T-helper 1 cell treated with Interleukin-12 subunit alpha and Interleukin-12 subunit beta and Interleukin-4 antibody, amounts not matched to agents 30 ng/mL and 1 ng/mL, for 36 hours (primary cell): ENCODE measurements at regions not wholly inside any gene's neighbourhood (a gene's known extent, or its start where the extent isn't known, plus 50 kb on each side); places are given as distances from the start of the nearest gene placed in this dataset.
"Not testable (repeated sequence)": the region's sequence is repeated elsewhere in the genome, so short reads cannot be mapped to it uniquely, and the experiment has no call there.

Experiments
- intact Hi-C: fragments of 100-400 bp; cut with micrococcal nuclease; formaldehyde crosslinking; loops from one replicate; pipeline ENCODE4 v1.15.1; 2024

DNA sequence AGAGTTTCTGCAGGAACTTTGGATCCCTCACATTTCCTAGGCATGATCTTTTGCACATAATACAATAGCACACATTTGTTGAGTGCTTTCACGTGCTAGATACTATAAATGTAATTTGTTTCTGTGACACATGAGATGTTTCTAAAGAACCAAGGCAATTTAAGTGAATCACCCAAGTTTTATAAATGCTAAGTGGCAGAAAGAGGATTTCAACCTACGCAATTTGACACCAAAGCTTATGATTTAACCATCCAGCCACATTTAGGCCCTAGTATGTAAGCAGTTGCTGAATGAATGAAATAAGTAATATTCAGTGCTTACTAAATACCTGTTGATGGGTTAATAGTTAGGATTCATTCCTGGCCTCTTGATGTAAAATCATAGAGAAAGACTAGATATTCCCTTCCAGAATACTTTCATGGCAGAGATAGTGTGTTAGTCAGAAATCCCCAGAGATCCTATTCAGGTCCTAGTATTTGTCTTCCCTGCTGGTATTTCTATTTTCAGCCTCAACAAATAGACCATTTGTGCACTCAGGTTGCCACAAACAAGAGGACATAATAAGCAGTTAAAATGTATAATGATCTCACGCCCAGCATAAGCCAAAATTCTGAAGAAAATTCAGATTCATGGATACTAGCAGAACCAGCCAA, 572.6 kb downstream of the IPMK start:
- intact Hi-C loops: no loop called here

DNA sequence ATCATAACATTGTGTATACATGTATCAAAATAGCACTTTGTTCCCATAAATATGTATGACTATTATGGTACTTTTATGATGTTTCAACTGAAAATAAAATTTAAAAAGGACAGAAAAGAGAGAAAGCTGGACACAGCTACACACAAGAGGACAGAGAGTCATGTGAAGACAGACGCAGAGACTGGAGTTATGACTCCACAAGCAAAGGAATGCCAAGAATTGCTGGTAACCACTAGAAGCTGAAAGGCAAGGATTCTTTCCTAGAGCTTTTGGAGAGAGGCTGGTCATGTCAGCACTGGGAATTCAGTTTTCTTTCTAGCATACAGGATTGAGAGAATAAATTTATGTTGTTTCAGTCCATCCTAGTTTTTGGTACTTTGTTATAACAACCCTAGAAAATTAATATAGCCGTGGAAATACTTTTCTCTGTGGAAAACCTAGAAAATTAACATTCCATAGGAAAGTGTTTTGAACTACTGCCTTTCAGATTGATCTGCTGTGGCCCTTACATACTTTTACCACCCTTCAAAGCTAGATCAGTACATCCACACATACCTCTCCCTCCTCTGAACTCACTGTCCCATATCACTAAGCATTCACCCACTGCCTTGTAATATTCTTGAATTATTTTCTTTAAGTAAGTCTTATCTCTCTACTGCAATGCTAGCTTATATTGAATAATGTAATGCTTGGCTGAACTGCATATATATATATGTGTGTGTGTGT, 575.3 kb downstream of the IPMK start:
- intact Hi-C loops: no loop called here

DNA sequence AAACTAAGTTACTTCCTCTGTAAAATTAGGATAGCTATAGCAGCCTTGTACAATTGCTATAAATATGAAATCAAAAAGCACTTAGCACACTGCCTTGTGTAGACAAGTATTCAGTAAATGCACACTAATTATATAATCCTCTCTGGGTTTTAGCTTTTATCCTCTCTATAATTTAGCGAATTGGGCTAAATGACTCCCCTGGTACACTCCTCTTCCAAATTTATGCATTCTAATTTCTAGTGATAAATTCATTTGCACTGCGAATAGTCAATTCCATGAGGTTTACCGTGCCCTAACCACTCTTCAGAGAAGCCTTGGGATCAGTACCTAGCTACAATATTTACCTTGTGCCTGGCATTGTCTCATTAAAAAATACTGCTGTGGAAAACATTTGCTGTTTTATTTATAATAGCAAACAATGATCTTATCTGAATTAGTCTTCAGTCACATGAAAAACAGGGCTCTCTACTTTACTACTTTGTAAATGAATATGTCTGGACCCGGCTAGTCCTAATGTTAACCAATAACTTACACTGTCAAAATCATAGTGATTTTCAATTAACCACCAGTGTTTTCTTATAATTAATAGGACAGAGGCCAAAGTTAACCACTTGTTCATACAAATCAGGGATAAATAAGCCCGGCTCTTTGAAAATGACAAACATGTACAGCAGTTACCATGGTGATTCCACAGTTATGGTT, 577.9 kb downstream of the IPMK start:
- intact Hi-C loops: no loop called here

DNA sequence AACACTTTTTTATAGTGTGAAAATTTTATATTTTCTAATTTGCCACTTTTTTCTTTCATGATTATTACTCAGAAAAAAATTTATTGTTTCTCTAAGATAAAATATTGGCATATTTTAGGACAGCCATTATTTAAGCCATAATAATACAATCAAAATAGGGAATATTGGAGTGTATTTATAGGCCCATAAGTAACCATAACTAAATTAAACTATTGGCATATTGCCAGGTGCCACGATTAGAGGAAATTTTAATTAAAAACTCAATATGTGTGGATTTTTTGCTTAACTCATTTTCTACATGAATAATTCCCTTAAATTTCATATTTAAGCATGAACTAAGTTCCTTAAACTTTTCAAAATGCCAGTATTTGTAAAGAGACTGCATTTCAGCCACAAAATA, 587.8 kb downstream of the IPMK start:
- intact Hi-C loops: no loop called here

DNA sequence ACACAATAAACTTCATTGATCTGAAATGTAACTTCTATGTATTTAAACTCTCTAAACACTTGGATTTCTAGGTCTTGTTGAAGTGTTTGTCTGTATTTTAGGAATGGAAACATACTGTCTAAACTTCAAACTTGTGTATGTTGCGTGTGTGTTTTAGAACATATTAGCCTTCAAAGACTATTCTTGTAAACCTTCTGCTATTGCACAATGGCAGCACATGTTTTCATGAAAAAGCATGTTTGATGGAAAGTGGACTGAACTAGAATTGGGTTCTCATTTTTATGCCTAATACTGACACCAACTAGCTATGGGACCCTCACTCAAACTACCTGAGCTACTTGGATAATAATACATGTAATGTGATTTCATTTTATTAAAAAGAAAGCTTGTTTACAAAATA, 592.6 kb downstream of the IPMK start:
- intact Hi-C loops: no loop called here

DNA sequence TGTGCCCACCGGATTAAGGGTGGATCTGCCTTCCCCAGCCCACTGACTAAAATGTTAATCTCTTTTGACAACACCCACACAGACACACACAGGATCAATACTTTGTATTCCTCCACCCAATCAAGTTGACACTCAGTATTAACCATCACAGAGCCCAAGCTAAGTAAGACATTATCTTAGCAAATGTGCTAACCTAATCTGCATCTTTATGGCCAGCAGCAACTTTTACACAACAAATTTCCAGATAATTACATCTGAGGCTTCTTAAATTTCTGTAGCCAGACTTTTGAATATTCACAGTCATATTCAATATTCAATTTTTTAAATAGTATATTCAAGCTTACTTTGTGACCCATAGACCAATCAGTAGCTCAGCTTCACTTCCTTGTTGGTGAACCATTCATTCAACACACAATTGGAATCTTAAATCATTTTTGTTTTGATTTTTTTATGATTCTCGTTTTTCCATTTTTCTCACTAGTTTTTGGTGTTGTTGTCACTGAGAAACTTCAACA, 594.2 kb downstream of the IPMK start:
- intact Hi-C loops: no loop called here

DNA sequence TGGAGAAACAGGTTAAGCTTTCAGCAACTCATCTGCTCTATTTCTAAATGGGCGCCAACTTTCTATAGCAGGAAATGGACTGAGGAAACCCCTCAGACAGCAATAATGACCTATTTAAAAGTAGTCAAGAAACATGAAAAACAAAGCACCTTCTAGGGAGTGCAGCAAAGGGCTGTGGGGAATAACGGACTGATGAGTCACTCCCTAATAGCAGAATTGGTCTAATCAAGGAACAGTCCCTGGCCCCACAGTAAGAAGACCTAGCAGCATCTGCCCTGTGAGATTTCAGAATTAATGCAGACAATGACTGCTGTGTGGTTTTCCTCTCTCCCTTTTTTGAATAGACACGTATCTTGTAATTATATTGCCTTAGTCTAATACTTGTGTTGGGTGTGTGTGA, 602.9 kb downstream of the IPMK start:
- intact Hi-C loops: no loop called here

DNA sequence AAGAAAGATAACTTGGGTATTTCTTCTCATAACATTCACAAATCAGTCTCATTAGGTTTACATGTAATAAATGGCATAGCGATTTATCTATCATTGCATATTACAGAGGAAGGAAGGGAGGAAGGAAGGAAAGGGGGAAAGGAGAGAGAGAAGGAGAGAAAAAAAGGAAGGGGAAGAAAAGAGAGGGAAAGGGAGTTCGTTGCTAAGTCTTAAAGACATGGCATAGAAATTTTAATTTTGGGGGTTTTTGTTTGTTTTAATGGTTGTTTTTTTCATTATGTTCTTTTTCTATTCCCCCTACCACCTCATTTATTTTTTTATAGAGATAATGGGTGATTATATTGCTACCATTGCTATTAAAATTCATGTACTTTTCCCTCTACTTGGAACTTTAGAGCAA, 604.3 kb downstream of the IPMK start:
- intact Hi-C loops: no loop called here

DNA sequence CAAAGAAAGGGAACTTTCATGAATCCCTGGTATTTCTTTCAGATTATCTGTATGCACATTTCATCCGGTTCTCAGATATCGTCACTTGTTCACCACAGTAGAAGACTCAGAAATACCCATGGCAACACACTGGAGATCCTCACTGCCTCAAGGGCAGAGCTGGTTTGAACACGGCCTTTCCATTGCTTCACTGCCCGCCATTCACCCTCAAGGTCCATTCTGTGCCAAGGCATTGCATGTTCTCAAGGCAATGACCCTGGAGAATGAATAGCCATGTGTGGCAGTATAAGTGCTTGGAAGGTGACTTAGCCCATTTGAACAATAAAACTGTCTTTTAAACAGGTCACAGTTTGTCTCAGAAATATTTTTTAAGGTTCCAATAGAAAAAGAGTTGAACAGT, 606.5 kb downstream of the IPMK start:
- intact Hi-C loops: no loop called here

DNA sequence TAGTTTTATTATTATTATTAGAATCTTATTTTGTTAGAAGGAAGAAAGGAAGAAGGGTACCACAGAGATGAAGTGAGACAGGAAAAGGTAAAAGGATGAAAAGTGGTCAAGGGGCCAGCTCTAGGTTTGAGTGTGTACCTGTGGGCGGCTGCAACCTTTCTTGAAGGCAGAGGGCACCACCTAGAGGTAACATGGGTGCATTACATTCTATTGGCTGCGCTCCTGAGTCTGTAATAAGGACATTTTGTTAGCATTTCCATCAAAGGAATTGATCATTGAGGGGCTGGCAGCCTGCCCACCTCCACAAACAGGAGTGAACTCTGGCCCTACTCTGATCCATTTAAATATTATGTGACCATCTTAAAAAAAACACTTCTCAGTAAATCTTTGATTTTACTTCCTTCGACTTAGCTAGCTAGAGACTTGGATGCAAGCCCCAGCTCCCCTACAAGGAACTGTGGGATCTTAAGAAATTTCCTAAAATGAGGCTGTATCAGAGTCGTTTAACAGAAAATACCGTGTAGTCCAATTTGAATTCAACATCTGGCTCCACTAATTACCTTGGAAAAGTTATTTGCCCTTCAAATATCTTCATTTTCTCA, 610.4 kb downstream of the IPMK start:
- intact Hi-C loops: loop anchor here (1.0 to 5.0 kb wide), 2 partner anchors 318 to 495 kb away; no protein-coding TSS in a partner anchor

DNA sequence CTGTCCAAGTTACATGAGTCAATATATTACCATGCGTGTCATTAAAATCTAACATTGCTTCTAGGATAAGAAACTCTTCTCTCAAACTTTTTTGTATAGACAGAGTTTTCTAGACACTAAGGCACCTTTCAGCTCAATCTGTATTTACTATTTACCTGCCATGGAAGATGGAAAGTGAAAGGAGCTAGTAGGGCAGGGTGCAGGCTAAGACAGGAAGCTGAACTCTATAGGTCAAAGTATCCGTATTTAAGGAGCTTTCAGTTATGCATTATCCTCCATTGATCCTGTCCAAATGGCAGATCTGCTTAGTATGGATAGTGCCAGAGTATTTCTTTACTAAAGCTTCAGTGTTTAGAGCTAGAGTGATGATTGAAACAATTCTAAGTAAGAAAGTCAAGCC, 612.8 kb downstream of the IPMK start:
- intact Hi-C loops: loop anchor here (5.0 kb wide), 1 partner anchor 497 kb away; no protein-coding TSS in a partner anchor

DNA sequence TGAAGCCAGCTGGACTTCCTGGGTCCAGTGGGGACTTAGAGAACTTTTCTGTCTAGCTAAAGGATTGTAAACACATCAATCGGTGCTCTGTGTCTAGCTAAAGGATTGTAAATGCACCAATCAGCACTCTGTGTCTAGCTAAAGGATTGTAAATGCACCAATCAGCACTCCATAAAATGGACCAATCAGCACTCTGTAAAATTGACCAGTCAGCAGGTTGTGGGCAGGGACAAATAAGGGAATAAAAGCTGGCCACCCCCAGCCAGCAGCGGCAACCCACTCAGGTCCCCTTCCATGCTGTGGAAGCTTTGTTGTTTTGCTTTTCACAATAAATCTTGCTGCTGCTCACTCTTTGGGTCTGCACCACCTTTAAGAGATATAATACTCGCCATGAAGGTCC, 622.6 kb downstream of the IPMK start:
- intact Hi-C loops: not testable (repeated sequence)

DNA sequence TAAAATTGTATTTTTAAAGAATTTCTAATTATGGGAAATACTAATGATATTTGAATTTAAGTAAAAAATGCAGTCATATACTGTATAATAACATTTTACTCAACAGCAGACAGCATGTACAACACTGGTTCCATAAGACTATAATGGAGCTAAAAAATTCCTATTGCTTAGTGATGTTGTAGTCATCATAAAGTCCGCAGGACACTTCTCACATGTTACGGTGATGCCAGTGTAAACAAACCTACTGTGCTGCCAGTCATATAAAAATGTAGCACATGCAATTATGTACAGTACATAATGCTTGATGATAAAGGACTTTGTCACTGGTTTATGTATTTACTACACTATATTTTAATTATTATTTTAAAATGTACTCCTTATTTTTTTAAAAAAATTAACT, 629.3 kb downstream of the IPMK start:
- intact Hi-C loops: no loop called here

DNA sequence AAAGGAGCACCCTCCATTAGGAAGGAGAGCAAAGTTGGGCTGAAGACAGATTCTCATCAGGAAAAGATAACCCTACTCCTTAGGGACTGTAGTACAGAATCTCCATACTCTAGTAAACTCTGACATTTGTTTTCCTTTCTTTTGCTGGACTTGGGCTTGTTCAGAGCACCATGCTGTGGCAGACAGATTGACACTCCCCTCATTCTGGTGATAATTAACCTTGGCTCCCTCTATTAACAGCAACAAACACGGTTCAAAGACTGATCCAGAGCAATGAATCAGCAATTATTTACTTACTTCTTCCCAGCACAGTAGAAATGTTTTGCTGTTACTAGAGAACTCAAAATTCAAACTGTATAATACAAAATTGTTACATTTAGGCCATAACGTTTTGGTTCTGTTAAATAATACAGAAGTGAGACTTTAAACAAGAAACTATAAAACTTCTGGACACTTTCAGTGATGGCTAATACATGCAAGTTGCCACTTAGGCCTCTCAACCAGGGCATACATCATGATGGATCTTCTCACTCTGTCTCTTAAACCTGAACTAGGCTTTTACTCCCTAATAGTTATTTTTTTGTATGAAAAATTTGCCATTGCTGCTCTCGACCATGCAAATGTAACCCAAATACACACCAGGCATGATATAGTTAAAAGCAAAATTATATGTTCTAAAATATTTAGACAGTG, 639.0 kb downstream of the IPMK start:
- intact Hi-C loops: no loop called here

DNA sequence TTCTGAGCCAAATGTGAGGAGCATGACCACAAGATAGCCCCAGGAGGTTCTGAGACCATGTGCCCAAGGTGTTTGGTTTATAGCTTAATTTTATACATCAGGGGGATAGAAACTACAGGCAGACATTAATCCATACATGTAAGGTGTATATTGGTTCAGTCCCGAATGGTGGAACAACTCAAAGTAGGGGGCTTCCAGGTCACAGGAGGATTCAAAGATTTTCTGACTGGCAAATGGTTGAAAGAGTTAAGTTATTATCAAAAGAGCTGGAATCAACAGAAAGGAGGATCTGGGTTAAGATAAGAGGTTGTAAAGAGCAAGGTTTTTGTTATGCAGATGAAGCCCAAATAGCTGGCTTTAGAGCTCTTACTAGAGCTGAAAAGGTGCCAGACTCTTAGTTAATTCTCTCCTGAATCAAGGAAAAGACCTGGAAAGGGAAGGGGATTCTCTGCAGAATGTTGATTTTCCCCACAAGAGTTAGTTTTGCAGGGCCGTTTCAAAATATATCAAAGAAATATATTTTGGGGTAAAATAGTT, 640.0 kb downstream of the IPMK start:
- intact Hi-C loops: no loop called here

DNA sequence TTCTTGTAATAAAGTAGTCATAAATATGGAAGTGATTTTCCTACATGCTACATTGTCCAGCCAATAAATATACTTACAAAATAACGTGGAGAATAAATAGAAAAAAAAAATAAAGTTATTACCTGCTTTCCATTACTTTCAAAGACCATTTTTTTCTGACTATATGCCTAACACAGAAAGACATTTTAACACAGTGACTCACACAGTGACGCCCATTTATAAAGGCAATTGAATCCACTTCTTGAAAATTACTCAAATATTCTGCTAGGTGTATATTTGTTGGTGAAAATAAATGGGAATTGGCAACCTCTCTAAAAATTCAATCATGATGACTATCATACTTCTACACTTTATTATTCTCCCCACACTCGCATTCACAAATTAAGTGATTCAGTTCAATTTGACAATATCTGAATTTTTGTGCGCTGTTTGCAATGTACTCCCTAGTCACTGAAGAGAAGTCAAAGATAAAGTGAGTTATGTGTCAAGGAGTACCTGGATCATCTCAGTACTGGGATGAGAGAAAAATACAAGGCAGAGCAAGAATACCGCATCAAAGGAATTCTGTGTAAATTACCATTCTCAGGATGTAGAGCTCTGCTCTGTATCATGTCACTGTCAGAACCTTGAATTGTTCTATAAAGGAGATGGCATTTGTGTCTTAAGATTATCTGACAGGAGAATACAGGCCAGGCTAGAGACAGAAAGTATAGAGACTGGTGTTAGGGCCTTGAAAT, 642.7 kb downstream of the IPMK start:
- intact Hi-C loops: no loop called here

DNA sequence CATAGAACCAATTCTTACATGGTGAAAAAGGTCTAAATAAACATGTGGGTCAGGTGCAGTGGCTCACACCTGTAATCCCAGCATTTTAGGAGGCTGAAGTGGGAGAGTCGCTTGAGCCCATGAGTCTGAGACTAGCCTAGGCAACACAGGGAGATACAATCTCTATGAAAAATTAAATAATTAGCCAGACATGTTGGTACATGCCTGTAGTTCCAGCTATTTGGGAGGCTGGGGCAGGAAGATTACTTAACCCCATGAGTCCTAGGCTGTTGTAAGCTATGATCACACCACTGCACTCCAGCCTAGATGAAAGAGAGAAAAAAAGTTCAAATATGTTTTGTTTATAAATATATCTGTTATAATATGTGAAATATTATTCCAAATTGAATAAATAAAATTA, 643.6 kb downstream of the IPMK start:
- intact Hi-C loops: no loop called here

DNA sequence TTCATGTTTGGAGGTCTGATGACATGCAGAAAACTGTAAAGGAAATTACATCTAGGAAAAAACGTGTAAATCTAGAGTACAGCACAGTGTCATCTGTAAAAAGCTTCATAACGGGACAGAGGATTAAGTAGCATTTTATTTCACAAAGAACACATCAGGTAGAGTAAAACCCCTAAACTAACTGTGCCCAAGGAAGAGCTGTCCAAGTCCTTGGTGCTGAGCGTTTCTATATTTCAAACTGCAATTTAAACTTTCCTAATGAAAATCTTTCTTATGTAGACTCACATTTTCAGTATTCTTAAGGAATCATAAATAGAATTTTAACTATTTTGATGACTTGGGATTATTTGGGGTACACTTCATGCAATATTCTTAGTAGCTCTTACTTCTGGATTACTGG, 646.2 kb downstream of the IPMK start:
- intact Hi-C loops: no loop called here

DNA sequence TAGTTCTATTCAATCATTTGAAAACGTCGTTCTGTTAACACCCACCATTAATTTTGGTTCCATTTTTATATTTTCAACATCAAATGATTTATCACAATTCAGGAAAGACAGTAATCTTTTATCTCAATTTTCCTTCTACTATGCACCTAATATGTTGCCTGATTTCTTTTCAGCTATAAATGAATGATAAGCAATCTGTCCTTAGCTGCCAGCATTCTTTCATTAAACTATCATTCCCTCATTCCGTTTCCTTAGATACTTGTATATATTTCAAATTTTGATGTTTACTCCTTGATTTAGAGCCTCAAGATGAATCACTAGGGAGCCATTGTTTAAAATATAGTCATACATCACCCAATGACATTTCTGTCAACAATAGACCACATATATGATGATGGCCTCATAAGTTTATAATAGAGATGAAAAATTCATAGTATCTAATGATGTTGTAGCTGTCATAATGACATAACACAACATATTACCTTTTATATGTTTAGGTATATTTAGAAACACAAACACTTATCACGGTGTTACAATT, 661.7 kb downstream of the IPMK start:
- intact Hi-C loops: no loop called here

DNA sequence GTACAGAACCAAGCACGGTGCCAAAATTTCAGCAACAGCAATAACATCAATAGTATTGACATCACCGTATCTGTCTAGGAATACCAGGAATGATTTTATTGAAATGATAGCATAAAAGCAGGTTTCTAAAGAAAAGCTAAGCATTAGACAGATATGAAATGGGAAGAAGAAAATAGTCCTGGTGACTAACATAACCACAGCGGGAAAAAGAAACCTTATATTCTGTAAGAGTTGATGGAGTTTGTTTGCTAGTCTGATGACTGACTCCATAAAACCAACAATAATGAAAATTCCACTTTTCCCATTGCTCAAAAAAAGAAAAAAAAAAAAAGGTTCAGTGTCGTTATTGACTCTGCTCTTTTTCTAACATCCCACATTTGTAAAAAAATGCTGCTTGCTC, 668.3 kb downstream of the IPMK start:
- intact Hi-C loops: no loop called here
